ENCODE measurements at regions not wholly inside any gene's neighbourhood (a gene's known extent, or its start where the extent isn't known, plus 50 kb on each side); places are given as distances from the start of the nearest gene placed in this dataset.

GRCh38 chr18:27567434-27567833 lies 382.3 kb upstream of the CHST9 start:
- DNase-seq (no peak), ATAC-seq (ENCODE audit: low read depth) (no peak)
- POLR2A ChIA-PET (ENCODE audit: unreplicated experiment), result no interaction called here
- TF ChIP-seq RFX5 (IDR thresholded peaks at IDR 0.05; ENCODE audit: low read depth, low read length), result no peak
- no peak for TF ChIP-seq CEBPB (IDR thresholded peaks at IDR 0.05; ENCODE audit: low read depth, low read length)
- no peak for TF ChIP-seq NFE2L2 (IDR thresholded peaks at IDR 0.05; ENCODE audit: low read depth, low read length)
- no peak overlapping the region for H3K18ac ChIP-seq (ENCODE audit: low read depth, low read length)
- peaks cover 6% of the 10 kb centered on the region for H3K9me3 ChIP-seq (ENCODE audit: control insufficient read depth, insufficient read depth, low read length)
- intact Hi-C loops (cut with micrococcal nuclease) (no loop called here), dilution Hi-C loops (cut with HindIII; ENCODE audit: low sequenced_read_pairs, unreplicated experiment) (no loop called here), in situ Hi-C loops (cut with MboI; ENCODE audit: low sequenced_read_pairs) (no loop called here)
- no CpG with 5 or more reads among the region's 1 CpG for WGBS, 2 experiments (ENCODE audit: extremely low coverage in 2 of 2, insufficient read length in 1 of 2)
- no peak overlapping the region for H4K91ac ChIP-seq (ENCODE audit: insufficient read depth, low read depth, low read length)
- no peak overlapping the region for H3K4me2 ChIP-seq (ENCODE audit: low read depth, low read length)
- H4K20me1 ChIP-seq (ENCODE audit: insufficient read depth, low read length), result no peaks in the 10 kb centered on the region
- no peak overlapping the region for H2BK20ac ChIP-seq (ENCODE audit: low read depth, low read length)
- H4K5ac ChIP-seq (ENCODE audit: low read depth, low read length), result no peak overlapping the region
- no peak overlapping the region for H2AFZ ChIP-seq (replicated peaks; ENCODE audit: low read length, poor library complexity)
- no peak overlapping the region for H2AK9ac ChIP-seq (replicated peaks; ENCODE audit: low read depth, low read length, poor library complexity)
- H4K8ac ChIP-seq (ENCODE audit: low read depth in 2 of 2, low read length in 2 of 2), result no peak overlapping the region
- H3K27ac ChIP-seq (ENCODE audit: insufficient read depth, low read length), result no peak overlapping the region
- no peak overlapping the region for H3K4ac ChIP-seq (ENCODE audit: low read depth, low read length)
- no peaks in the 10 kb centered on the region for H3K79me1 ChIP-seq (ENCODE audit: low read depth in 1 of 2, low read length in 2 of 2)
- CTCF ChIA-PET, result no interaction called here
- H3K4me3 ChIP-seq (ENCODE audit: insufficient read depth, low read depth, low read length), result no peak overlapping the region
- no peak overlapping the region for H3K9ac ChIP-seq (ENCODE audit: low read depth, low read length)
- H2BK15ac ChIP-seq (ENCODE audit: low read depth, low read length), result no peak overlapping the region
- H3K56ac ChIP-seq (ENCODE audit: extremely low read depth, insufficient read depth, low read length), result no peak overlapping the region
- BruUV-seq (replicated peaks), result no TSS peak
- no peaks in the 10 kb centered on the region for H3K27me3 ChIP-seq (ENCODE audit: control insufficient read depth, insufficient read depth, low read length)
- H3K4me1 ChIP-seq (ENCODE audit: control insufficient read depth, insufficient read depth, low read length), result no peaks in the 10 kb centered on the region
- no peak overlapping the region for H2AK5ac ChIP-seq (ENCODE audit: low read depth, low read length)
- H3K9me1 ChIP-seq (ENCODE audit: insufficient read depth, low read length), result no peaks in the 10 kb centered on the region
- no peak overlapping the region for H2BK120ac ChIP-seq (ENCODE audit: low read depth, low read length)
- H3K36me3 ChIP-seq (ENCODE audit: control insufficient read depth, insufficient read depth, low read length), result no peaks in the 10 kb centered on the region
- no peak overlapping the region for H2BK5ac ChIP-seq (ENCODE audit: low read depth, low read length, poor library complexity, severe bottlenecking)
- H3K23ac ChIP-seq (ENCODE audit: low read depth, low read length), result no peak overlapping the region
- no peak overlapping the region for H3K14ac ChIP-seq (replicated peaks; ENCODE audit: low read depth, low read length)
